Trophoblast cell (in vitro differentiated cells and primary cell): ENCODE measurements at regions not wholly inside any gene's neighbourhood (a gene's known extent, or its start where the extent isn't known, plus 50 kb on each side); places are given as distances from the start of the nearest gene placed in this dataset.
A peak's percentile ranks its signal among the peaks of the same experiment; 100 is the strongest.

ENCODE experiments used
- DNase-seq, 2 donors: peaks; one replicate each; pipeline ENCODE4 v3.0.0-alpha.2; 2016
- H2AFZ ChIP-seq: 2 replicates; pipeline ENCODE4 v1.6.1; 2013; ENCODE audit warnings: low read length, moderate library complexity, mild to moderate bottlenecking; ENCODE audit not compliant: insufficient read depth, poor library complexity
- H2AK5ac ChIP-seq: 2 replicates; pipeline ENCODE4 v1.6.1; 2013; ENCODE audit warnings: mild to moderate bottlenecking, low read length
- H2BK120ac ChIP-seq: 2 replicates; pipeline ENCODE4 v1.6.1; 2013; ENCODE audit warnings: low read length, mild to moderate bottlenecking, moderate library complexity; ENCODE audit not compliant: insufficient read depth, poor library complexity
- H2BK12ac ChIP-seq: 2 replicates; pipeline ENCODE4 v1.6.1; 2013; ENCODE audit warnings: mild to moderate bottlenecking, low read length, moderate library complexity
- H2BK5ac ChIP-seq: 2 replicates; pipeline ENCODE4 v1.6.1; 2013; ENCODE audit warnings: low read length, low read depth, moderate library complexity, mild to moderate bottlenecking; ENCODE audit not compliant: poor library complexity
- H3K14ac ChIP-seq: 2 replicates; pipeline ENCODE4 v1.6.1; 2013; ENCODE audit warnings: mild to moderate bottlenecking, low read length
- H3K18ac ChIP-seq: 2 replicates; pipeline ENCODE4 v1.6.1; 2013; ENCODE audit warnings: mild to moderate bottlenecking, low read length
- H3K23ac ChIP-seq: 2 replicates; pipeline ENCODE4 v1.6.1; 2013; ENCODE audit warnings: low read length
- H3K27ac ChIP-seq: 2 replicates; pipeline ENCODE4 v1.5.1; 2013; ENCODE audit warnings: low read depth, mild to moderate bottlenecking, inconsistent platforms, low read length, moderate library complexity
- H3K27me3 ChIP-seq: 2 replicates; pipeline ENCODE4 v1.6.1; 2013; ENCODE audit warnings: inconsistent platforms, mild to moderate bottlenecking, low read length, moderate library complexity; ENCODE audit not compliant: insufficient read depth
- H3K36me3 ChIP-seq, 2 experiments: 1 replicate in 1 of 2; 2 replicates in 1 of 2; pipeline ENCODE4 v1.6.1; 2013; ENCODE audit warnings: low read length in 2 of 2, mild to moderate bottlenecking in 2 of 2, moderate library complexity in 1 of 2; ENCODE audit not compliant: insufficient read depth in 2 of 2, control insufficient read depth in 1 of 2
- H3K4ac ChIP-seq: 2 replicates; pipeline ENCODE4 v1.6.1; 2013; ENCODE audit warnings: low read depth, mild to moderate bottlenecking, low read length, moderate library complexity
- H3K4me1 ChIP-seq, 2 experiments: 1 replicate in 1 of 2; 2 replicates in 1 of 2; pipeline ENCODE4 v1.6.1; 2013; ENCODE audit warnings: low read length in 2 of 2, mild to moderate bottlenecking in 2 of 2, moderate library complexity in 1 of 2; ENCODE audit not compliant: insufficient read depth in 2 of 2, control insufficient read depth in 1 of 2
- H3K4me2 ChIP-seq: 2 replicates; pipeline ENCODE4 v1.6.1; 2013; ENCODE audit warnings: inconsistent platforms, mild to moderate bottlenecking, low read length, moderate library complexity
- H3K4me3 ChIP-seq: 2 replicates; pipeline ENCODE4 v1.5.1; 2013; ENCODE audit warnings: mild to moderate bottlenecking, low read depth, low read length, inconsistent platforms
- H3K79me1 ChIP-seq: one replicate; pipeline ENCODE4 v1.6.1; 2013; ENCODE audit warnings: low read length
- H3K79me2 ChIP-seq: 2 replicates; pipeline ENCODE4 v1.6.1; 2013; ENCODE audit warnings: low read length, mild to moderate bottlenecking; ENCODE audit not compliant: control insufficient read depth, insufficient read depth, poor library complexity
- H3K9ac ChIP-seq: 2 replicates; pipeline ENCODE4 v1.6.1; 2013; ENCODE audit warnings: mild to moderate bottlenecking, low read length
- H3K9me3 ChIP-seq: 2 replicates; pipeline ENCODE4 v1.6.1; 2013; ENCODE audit warnings: low read depth, mild to moderate bottlenecking, control low read depth, inconsistent platforms, low read length; ENCODE audit not compliant: insufficient read depth
- H4K12ac ChIP-seq: 2 replicates; pipeline ENCODE4 v1.6.1; 2013; ENCODE audit warnings: low read depth, mild to moderate bottlenecking, low read length, moderate library complexity
- H4K8ac ChIP-seq: 2 replicates; pipeline ENCODE4 v1.6.1; 2013; ENCODE audit warnings: low read depth, mild to moderate bottlenecking, low read length, moderate library complexity
- H4K91ac ChIP-seq: one replicate; pipeline ENCODE4 v1.6.1; 2013; ENCODE audit warnings: low read depth, mild to moderate bottlenecking, low read length, moderate library complexity
- WGBS: extraction: QIAGEN DNeasy Blood & Tissue Kit; methylation state at CpG from one replicate; pipeline ENCODE4 v1.1.7; 2013; ENCODE audit warnings: missing lambda C conversion rate; ENCODE audit not compliant: insufficient read length, insufficient coverage; ENCODE audit errors: extremely low coverage; 5-methylcytosine and 5-hydroxymethylcytosine counted together

DNA sequence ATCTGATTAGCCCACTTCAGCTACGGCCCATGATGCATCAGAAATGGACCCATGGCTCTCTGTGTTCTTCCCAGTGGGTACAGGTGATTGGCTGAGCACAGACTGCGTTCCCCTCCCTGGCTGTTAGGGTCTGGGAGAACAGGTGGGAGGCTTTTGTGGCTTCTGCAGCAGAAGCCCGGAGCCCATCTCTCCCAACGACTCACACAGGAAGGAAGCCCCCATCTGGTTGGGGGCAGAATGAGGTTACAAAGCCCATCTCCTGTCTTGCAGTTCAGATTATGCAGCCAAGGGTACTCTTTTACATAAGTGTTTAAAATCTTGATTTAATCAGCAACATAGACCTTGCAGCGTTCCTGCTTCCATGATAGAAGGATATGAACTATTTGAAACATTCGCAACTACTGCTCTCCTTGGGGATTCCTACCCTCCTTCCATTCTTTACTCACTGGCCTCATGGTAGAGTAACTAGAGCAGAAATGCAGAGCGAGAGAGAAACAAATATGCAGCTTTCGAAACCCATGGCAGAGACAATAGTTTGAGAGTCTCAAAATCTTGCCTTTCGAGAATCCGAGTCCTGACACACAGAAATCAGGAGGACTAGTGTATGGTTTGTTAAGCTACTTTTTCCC is 291.3 kb downstream of the TLE3 start:
- Histone ChIP-seq H3K4ac (no peak overlapping the region), H3K23ac (no peak overlapping the region), H2AFZ (no peak overlapping the region), H4K91ac (no peak overlapping the region), H3K9ac (peak overlapping the region; percentile 44), H2BK5ac (no peak overlapping the region), H3K4me3 (no peak overlapping the region), H3K27me3 (no peaks in the 10 kb centered on the region), H3K27ac (no peak overlapping the region), H3K4me1 (peaks cover 0 to 4% of the 10 kb centered on the region in 2 experiments), H2BK12ac (no peak overlapping the region), H2BK120ac (no peak overlapping the region), H2AK5ac (no peak overlapping the region), H3K9me3 (no peaks in the 10 kb centered on the region), H3K4me2 (no peak overlapping the region), H3K18ac (no peak overlapping the region), H4K8ac (no peak overlapping the region), H3K14ac (no peak overlapping the region), H3K36me3 (no peaks in the 10 kb centered on the region), H3K79me2 (no peaks in the 10 kb centered on the region), H3K79me1 (no peaks in the 10 kb centered on the region), H4K12ac (no peak overlapping the region)
- no CpG with 5 or more reads among the region's 10 CpGs for WGBS
- DNase-seq = peak; percentile 54 to 92

DNA sequence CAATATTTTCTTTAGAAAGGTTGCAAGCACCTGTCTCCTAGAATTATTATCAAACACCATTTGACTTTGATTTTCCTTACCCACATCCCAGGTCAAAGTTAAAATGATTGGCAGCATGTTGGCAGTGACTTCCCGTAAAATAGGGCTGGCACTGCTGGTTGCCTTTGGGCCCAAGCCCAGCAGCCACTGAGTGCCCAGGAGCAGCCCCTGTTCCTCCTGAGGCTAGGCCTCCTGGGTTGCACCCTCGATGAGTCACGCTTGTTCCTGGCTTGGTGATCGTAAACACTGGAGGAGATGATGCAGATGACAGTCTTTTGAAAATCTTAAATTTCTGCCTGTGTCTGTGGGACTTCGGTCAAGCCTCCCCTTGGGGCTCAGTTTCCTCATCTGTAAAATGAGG is 290.0 kb downstream of the TLE3 start:
- Histone ChIP-seq H2AK5ac (no peak overlapping the region), H3K27me3 (no peaks in the 10 kb centered on the region), H3K27ac (no peak overlapping the region), H3K4ac (no peak overlapping the region), H3K23ac (no peak overlapping the region), H3K9me3 (no peaks in the 10 kb centered on the region), H3K4me2 (no peak overlapping the region), H3K9ac (no peak overlapping the region), H4K8ac (no peak overlapping the region), H2AFZ (no peak overlapping the region), H2BK12ac (no peak overlapping the region), H4K91ac (no peak overlapping the region), H3K36me3 (no peaks in the 10 kb centered on the region), H2BK5ac (no peak overlapping the region), H4K12ac (no peak overlapping the region), H3K18ac (no peak overlapping the region), H3K4me1 (peaks cover 0 to 4% of the 10 kb centered on the region in 2 experiments), H3K79me1 (no peaks in the 10 kb centered on the region), H3K14ac (no peak overlapping the region), H3K79me2 (no peaks in the 10 kb centered on the region), H2BK120ac (no peak overlapping the region), H3K4me3 (no peak overlapping the region)
- DNase-seq = peak in 1 of 2 donors; percentile 50
- no CpG with 5 or more reads among the region's 5 CpGs for WGBS

DNA sequence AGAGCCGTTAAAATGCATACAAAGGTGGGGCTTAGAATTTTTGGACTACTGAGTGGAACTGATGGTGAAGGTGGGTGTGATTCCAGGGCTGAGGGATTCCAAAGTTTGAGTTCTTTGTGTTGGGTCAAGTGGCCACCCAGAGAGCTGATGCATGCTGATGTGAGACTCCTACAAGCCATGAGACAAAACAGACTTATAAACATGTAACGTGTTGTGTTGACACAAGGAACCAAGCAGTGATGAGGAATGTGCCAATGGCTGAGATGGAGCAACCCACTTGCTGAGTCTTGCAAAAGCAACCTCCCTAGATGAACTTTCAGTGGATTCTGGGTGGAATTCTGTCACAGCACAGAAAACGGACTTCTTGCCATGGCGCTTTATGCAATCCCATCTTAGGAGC is 289.0 kb downstream of the TLE3 start:
- Histone ChIP-seq H3K27me3 (no peaks in the 10 kb centered on the region), H3K9ac (no peak overlapping the region), H2BK12ac (no peak overlapping the region), H3K4me2 (no peak overlapping the region), H3K4ac (no peak overlapping the region), H3K36me3 (no peaks in the 10 kb centered on the region), H3K79me1 (no peaks in the 10 kb centered on the region), H3K14ac (no peak overlapping the region), H4K12ac (no peak overlapping the region), H2BK5ac (no peak overlapping the region), H2BK120ac (no peak overlapping the region), H3K23ac (no peak overlapping the region), H3K27ac (no peak overlapping the region), H2AFZ (no peak overlapping the region), H2AK5ac (no peak overlapping the region), H4K8ac (no peak overlapping the region), H4K91ac (no peak overlapping the region), H3K79me2 (no peaks in the 10 kb centered on the region), H3K4me3 (no peak overlapping the region), H3K9me3 (no peaks in the 10 kb centered on the region), H3K18ac (no peak overlapping the region), H3K4me1 (peaks cover 3 to 9% of the 10 kb centered on the region in 2 experiments)
- DNase-seq = peak in 1 of 2 donors; percentile 73
- WGBS = no CpG with 5 or more reads among the region's 4 CpGs

DNA sequence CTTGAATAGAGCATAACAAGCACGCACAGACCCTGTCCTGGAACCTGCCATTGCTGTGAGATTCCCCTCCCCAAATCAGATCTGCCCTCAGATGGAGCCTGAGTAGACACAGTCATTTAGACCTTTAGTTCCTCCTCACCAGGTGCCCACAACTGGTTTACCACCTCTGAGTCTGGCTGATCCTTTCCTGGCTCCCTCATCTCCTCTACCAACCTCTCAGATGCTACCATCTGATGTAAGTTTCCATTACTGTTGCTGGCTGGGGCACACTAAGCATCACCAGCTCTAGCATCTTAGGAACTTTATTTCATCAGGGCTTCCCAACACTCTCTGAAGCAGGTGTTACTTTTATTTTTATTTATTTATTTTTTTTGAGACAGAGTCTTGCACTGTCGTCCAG is 288.3 kb downstream of the TLE3 start:
- Histone ChIP-seq H3K79me1 (no peaks in the 10 kb centered on the region), H4K8ac (no peak overlapping the region), H3K4me3 (no peak overlapping the region), H2BK120ac (no peak overlapping the region), H3K18ac (no peak overlapping the region), H3K4me1 (peaks cover 3 to 12% of the 10 kb centered on the region in 2 experiments), H3K4me2 (no peak overlapping the region), H2BK12ac (no peak overlapping the region), H4K12ac (no peak overlapping the region), H3K27me3 (no peaks in the 10 kb centered on the region), H3K36me3 (no peaks in the 10 kb centered on the region), H4K91ac (no peak overlapping the region), H2BK5ac (no peak overlapping the region), H3K14ac (no peak overlapping the region), H3K79me2 (no peaks in the 10 kb centered on the region), H2AK5ac (no peak overlapping the region), H3K23ac (no peak overlapping the region), H3K9me3 (no peaks in the 10 kb centered on the region), H2AFZ (no peak overlapping the region), H3K27ac (no peak overlapping the region), H3K9ac (no peak overlapping the region), H3K4ac (no peak overlapping the region)
- WGBS = no CpG with 5 or more reads among the region's 2 CpGs
- DNase-seq = no peak
